HL-60 (cell line): ENCODE measurements at regions not wholly inside any gene's neighbourhood (a gene's known extent, or its start where the extent isn't known, plus 50 kb on each side); places are given as distances from the start of the nearest gene placed in this dataset.

Experiments used
- DNase-seq, 2 experiments: peaks; one replicate each; pipeline ENCODE4 v3.0.0-alpha.2; 2010 to 2020; ENCODE audit warnings: low read depth in 1 of 2, low spot score in 1 of 2
- H3K27ac ChIP-seq: fragments of 250-450 bp; sonication (Bioruptor Pico); replicated peaks from 2 replicates; pipeline ENCODE4 v1.5.1; 2020; ENCODE audit warnings: mild to moderate bottlenecking, moderate library complexity
- H3K27me3 ChIP-seq: fragments of 250-450 bp; sonication (Bioruptor Pico); 2 replicates; pipeline ENCODE4 v1.5.1; 2021; ENCODE audit warnings: mild to moderate bottlenecking, moderate library complexity; ENCODE audit not compliant: insufficient read depth, poor library complexity, severe bottlenecking
- H3K4me3 ChIP-seq: replicated peaks from 2 replicates; pipeline ENCODE4 v1.5.1; 2011; ENCODE audit warnings: mild to moderate bottlenecking, control low read depth, low read length; ENCODE audit not compliant: insufficient read depth
- GABPA ChIP-seq: IDR thresholded peaks from 2 replicates; pipeline ENCODE4 v1.6.1; 2012; ENCODE audit warnings: low read depth
- POLR2AphosphoS5 ChIP-seq: IDR thresholded peaks from 2 replicates; pipeline ENCODE4 v1.6.1; 2012; ENCODE audit warnings: low read depth
- SPI1 ChIP-seq: IDR thresholded peaks from 2 replicates; pipeline ENCODE4 v1.6.1; 2012; ENCODE audit warnings: low read depth, mild to moderate bottlenecking, borderline replicate concordance
- TF ChIP-seq, protein P1 (sequence below): IDR thresholded peaks from 2 replicates; pipeline ENCODE4 v1.6.1; 2012; ENCODE audit warnings: low read depth; ENCODE audit not compliant: insufficient replicate concordance
- TF ChIP-seq, protein P2 (sequence below): IDR thresholded peaks from one replicate; pipeline ENCODE4 v1.5.1; 2011; ENCODE audit warnings: low read length, control low read depth, inconsistent platforms; ENCODE audit not compliant: insufficient read depth

DNA sequence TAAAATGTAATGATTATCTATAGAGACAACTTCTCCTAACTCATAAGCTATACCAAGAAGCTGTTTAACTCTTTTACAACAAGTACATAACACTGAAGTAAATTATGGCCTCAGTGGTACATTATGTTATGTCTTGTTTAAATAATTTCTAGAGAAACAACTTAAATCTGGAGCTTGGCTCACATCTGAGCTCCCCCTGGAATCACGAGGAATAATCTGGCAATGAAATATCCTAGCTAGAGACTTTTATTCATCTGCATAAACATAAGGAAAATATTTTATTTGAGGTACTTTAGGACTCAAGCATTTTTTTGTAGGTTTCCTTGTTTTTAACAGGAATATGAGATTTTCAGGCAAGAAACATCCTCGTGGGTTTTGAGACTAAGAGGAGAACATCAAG lies 354.7 kb upstream of the SLC7A11 start:
- TF ChIP-seq, protein P1, sequence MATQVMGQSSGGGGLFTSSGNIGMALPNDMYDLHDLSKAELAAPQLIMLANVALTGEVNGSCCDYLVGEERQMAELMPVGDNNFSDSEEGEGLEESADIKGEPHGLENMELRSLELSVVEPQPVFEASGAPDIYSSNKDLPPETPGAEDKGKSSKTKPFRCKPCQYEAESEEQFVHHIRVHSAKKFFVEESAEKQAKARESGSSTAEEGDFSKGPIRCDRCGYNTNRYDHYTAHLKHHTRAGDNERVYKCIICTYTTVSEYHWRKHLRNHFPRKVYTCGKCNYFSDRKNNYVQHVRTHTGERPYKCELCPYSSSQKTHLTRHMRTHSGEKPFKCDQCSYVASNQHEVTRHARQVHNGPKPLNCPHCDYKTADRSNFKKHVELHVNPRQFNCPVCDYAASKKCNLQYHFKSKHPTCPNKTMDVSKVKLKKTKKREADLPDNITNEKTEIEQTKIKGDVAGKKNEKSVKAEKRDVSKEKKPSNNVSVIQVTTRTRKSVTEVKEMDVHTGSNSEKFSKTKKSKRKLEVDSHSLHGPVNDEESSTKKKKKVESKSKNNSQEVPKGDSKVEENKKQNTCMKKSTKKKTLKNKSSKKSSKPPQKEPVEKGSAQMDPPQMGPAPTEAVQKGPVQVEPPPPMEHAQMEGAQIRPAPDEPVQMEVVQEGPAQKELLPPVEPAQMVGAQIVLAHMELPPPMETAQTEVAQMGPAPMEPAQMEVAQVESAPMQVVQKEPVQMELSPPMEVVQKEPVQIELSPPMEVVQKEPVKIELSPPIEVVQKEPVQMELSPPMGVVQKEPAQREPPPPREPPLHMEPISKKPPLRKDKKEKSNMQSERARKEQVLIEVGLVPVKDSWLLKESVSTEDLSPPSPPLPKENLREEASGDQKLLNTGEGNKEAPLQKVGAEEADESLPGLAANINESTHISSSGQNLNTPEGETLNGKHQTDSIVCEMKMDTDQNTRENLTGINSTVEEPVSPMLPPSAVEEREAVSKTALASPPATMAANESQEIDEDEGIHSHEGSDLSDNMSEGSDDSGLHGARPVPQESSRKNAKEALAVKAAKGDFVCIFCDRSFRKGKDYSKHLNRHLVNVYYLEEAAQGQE: no peak
- TF ChIP-seq POLR2AphosphoS5 (no peak), GABPA (no peak), SPI1 (no peak)
- TF ChIP-seq, protein P2, sequence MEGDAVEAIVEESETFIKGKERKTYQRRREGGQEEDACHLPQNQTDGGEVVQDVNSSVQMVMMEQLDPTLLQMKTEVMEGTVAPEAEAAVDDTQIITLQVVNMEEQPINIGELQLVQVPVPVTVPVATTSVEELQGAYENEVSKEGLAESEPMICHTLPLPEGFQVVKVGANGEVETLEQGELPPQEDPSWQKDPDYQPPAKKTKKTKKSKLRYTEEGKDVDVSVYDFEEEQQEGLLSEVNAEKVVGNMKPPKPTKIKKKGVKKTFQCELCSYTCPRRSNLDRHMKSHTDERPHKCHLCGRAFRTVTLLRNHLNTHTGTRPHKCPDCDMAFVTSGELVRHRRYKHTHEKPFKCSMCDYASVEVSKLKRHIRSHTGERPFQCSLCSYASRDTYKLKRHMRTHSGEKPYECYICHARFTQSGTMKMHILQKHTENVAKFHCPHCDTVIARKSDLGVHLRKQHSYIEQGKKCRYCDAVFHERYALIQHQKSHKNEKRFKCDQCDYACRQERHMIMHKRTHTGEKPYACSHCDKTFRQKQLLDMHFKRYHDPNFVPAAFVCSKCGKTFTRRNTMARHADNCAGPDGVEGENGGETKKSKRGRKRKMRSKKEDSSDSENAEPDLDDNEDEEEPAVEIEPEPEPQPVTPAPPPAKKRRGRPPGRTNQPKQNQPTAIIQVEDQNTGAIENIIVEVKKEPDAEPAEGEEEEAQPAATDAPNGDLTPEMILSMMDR: no peak
- DNase-seq: no peak
- H3K27me3 ChIP-seq: no peaks in the 10 kb centered on the region
- no peak overlapping the region for H3K27ac ChIP-seq
- H3K4me3 ChIP-seq: no peak overlapping the region

DNA sequence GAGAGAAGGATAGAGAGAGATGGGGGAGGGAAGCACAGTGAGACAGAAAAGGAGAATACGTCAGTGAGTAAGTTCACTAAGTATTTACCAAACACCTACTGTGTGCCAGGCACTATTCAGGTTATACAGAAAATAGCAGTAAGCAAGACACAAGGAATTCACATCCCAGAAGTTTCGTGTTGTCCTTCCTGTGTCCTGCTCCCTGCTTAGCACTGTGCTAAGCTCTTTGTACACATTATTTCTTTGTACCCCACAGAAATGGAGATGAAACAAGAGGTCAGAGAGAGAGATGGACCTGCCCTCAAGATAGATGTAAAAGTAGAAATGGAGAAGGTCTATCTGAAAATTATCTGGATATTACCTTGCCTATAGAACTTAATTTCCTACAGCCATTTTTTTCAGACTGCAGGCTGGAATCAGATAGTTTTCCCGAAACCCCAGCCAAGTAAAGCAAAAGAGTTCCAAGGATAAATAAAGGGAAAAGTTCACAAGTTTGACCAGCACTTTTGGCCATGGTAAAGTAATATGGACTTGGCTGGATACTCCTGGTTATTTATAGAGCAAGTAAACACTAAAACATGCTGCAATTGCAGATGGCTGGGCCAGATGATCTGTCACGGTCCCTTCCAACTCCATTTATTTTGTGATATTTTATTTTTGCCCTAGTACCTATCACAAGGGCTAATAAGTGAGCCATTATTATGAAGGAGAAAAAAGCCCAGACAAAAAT lies 353.7 kb upstream of the SLC7A11 start:
- DNase-seq: no peak
- no peak overlapping the region for H3K27ac ChIP-seq
- no peaks in the 10 kb centered on the region for H3K27me3 ChIP-seq
- TF ChIP-seq GABPA: no peak
- TF ChIP-seq POLR2AphosphoS5: no peak
- TF ChIP-seq SPI1: no peak
- TF ChIP-seq, protein P1: no peak
- TF ChIP-seq, protein P2: no peak
- H3K4me3 ChIP-seq: no peak overlapping the region

DNA sequence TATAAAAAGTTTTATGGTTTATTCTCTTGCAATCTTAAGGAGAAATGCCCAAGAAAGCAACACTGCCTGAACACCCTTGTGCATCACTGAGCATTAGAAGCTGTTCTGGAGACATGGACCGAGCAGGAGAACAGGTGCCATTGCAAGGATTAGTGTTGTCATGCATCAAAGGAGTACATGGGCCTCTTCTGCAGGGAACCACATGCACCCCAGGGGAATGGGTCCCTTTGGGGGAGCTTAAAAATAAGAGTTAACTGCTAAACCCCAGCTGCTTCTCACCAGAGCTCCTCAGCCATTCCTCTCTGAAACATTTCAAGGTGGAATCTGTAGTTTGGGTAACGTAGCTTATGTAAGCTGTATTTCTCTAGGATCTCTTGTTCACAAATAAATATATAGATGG lies 353.0 kb upstream of the SLC7A11 start:
- TF ChIP-seq, protein P1: no peak
- no peak for TF ChIP-seq POLR2AphosphoS5
- TF ChIP-seq SPI1: no peak
- no peak for TF ChIP-seq GABPA
- Histone ChIP-seq H3K4me3 (no peak overlapping the region), H3K27ac (no peak overlapping the region), H3K27me3 (no peaks in the 10 kb centered on the region)
- no peak for DNase-seq
